ENCODE measurements at regions not wholly inside any gene's neighbourhood (a gene's known extent, or its start where the extent isn't known, plus 50 kb on each side); places are given as distances from the start of the nearest gene placed in this dataset.

GRCh38 chr11:105298630-105299029, 159.1 kb upstream of the CARD18 start:
- Histone ChIP-seq H3K9me2 (replicated peaks; ENCODE audit: low read depth, low read length) (no peaks in the 10 kb centered on the region), H2AFZ (ENCODE audit: low read length) (no peak overlapping the region), H3K79me2 (ENCODE audit: insufficient read depth, low read length) (no peaks in the 10 kb centered on the region), H3K27me3 (ENCODE audit: insufficient read depth, low read length, poor library complexity, severe bottlenecking) (no peaks in the 10 kb centered on the region), H3K4me3 (ENCODE audit: low read length, poor library complexity, severe bottlenecking) (no peak overlapping the region), H3K4me1 (ENCODE audit: insufficient read depth, low read length, poor library complexity, severe bottlenecking) (no peaks in the 10 kb centered on the region), H3K9ac (ENCODE audit: low read depth, low read length, poor library complexity, severe bottlenecking) (no peak overlapping the region), H3K9me3 (ENCODE audit: insufficient read depth, low read depth, low read length) (no peaks in the 10 kb centered on the region), H4K20me1 (ENCODE audit: insufficient read depth, low read length, poor library complexity, severe bottlenecking) (no peaks in the 10 kb centered on the region), H3F3A (ENCODE audit: low read depth) (no peaks in the 10 kb centered on the region), H3K4me2 (ENCODE audit: low read depth, low read length, poor library complexity, severe bottlenecking) (no peak overlapping the region), H3K36me3 (ENCODE audit: insufficient read depth, low read length) (no peaks in the 10 kb centered on the region)
- TF ChIP-seq EZH2phosphoT487 (IDR thresholded peaks at IDR 0.05; ENCODE audit: borderline replicate concordance) = no peak
- no peak for TF ChIP-seq CTCF (conservative IDR thresholded peaks at IDR 0.05; ENCODE audit: low read length)

DNA sequence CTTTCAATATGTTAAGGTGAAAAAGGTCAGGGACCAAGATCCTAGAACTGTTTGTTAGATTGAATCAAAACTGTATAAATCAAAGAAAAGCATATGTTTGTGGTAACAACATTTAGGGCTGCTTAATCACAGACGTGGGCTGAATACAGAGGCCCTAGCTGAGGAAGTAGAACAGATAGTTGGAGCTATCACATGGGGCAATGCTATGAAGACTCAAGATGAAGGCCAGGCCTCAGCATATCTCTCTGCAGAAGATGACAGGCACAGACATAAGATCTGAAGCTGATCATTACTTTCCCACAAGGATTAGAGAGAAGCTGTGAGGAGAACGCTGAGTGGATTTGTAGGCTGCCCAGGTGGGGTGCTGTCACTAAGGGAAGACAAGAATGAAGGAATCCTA, 158.6 kb upstream of the CARD18 start:
- no peak for TF ChIP-seq CTCF (conservative IDR thresholded peaks at IDR 0.05; ENCODE audit: low read length)
- TF ChIP-seq EZH2phosphoT487 (IDR thresholded peaks at IDR 0.05; ENCODE audit: borderline replicate concordance) = no peak
- Histone ChIP-seq H2AFZ (ENCODE audit: low read length) (no peak overlapping the region), H3K9me2 (replicated peaks; ENCODE audit: low read depth, low read length) (no peaks in the 10 kb centered on the region), H3K4me1 (ENCODE audit: insufficient read depth, low read length, poor library complexity, severe bottlenecking) (no peaks in the 10 kb centered on the region), H3K79me2 (ENCODE audit: insufficient read depth, low read length) (no peaks in the 10 kb centered on the region), H3F3A (ENCODE audit: low read depth) (no peaks in the 10 kb centered on the region), H3K9me3 (ENCODE audit: insufficient read depth, low read depth, low read length) (no peaks in the 10 kb centered on the region), H4K20me1 (ENCODE audit: insufficient read depth, low read length, poor library complexity, severe bottlenecking) (no peaks in the 10 kb centered on the region), H3K4me3 (ENCODE audit: low read length, poor library complexity, severe bottlenecking) (no peak overlapping the region), H3K36me3 (ENCODE audit: insufficient read depth, low read length) (no peaks in the 10 kb centered on the region), H3K27me3 (ENCODE audit: insufficient read depth, low read length, poor library complexity, severe bottlenecking) (no peaks in the 10 kb centered on the region), H3K4me2 (ENCODE audit: low read depth, low read length, poor library complexity, severe bottlenecking) (no peak overlapping the region), H3K9ac (ENCODE audit: low read depth, low read length, poor library complexity, severe bottlenecking) (no peak overlapping the region)

DNA sequence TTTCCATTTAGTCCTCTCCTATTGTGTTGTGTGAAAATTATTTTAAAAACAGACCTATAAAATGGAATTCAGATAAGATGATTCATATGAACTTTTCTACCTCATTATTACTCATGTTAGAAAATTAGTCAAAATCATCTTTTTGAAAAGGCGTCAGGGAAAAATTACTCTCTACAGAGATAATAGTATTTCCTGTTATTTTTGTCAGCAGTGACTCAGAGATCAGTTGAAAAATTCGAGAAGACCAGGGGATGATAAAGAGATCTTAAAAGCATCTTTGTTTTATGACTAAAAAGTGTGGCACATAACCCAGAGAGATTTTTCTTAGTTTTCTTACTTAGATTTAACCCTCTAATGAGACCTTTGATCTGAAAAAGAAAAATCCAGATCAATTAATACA, 157.9 kb upstream of the CARD18 start:
- Histone ChIP-seq H3K9me3 (ENCODE audit: insufficient read depth, low read depth, low read length) (no peaks in the 10 kb centered on the region), H2AFZ (ENCODE audit: low read length) (no peak overlapping the region), H3K36me3 (ENCODE audit: insufficient read depth, low read length) (no peaks in the 10 kb centered on the region), H3K4me1 (ENCODE audit: insufficient read depth, low read length, poor library complexity, severe bottlenecking) (no peaks in the 10 kb centered on the region), H3K79me2 (ENCODE audit: insufficient read depth, low read length) (no peaks in the 10 kb centered on the region), H3K27me3 (ENCODE audit: insufficient read depth, low read length, poor library complexity, severe bottlenecking) (no peaks in the 10 kb centered on the region), H4K20me1 (ENCODE audit: insufficient read depth, low read length, poor library complexity, severe bottlenecking) (no peaks in the 10 kb centered on the region), H3K9me2 (replicated peaks; ENCODE audit: low read depth, low read length) (no peaks in the 10 kb centered on the region), H3F3A (ENCODE audit: low read depth) (no peaks in the 10 kb centered on the region), H3K4me3 (ENCODE audit: low read length, poor library complexity, severe bottlenecking) (no peak overlapping the region), H3K9ac (ENCODE audit: low read depth, low read length, poor library complexity, severe bottlenecking) (no peak overlapping the region), H3K4me2 (ENCODE audit: low read depth, low read length, poor library complexity, severe bottlenecking) (no peak overlapping the region)
- TF ChIP-seq EZH2phosphoT487 (IDR thresholded peaks at IDR 0.05; ENCODE audit: borderline replicate concordance) = no peak
- no peak for TF ChIP-seq CTCF (conservative IDR thresholded peaks at IDR 0.05; ENCODE audit: low read length)
